GM12878 (cell line): ENCODE measurements at regions not wholly inside any gene's neighbourhood (a gene's known extent, or its start where the extent isn't known, plus 50 kb on each side); places are given as distances from the start of the nearest gene placed in this dataset.

Experiments
- ATAC-seq: fragments of 200-7000 bp; cut with Tn5 transposase; 3 replicates; pipeline ENCODE4 v1.9.1; 2020; ENCODE audit warnings: mild to moderate bottlenecking, moderate library complexity
- BruUV-seq: library from RNA; stranded (reverse); fragments of 400-500 nt; replicated peaks from 2 replicates; lab custom pipeline; 2021; lab: Mats Ljungman, UMichigan
- CTCF ChIA-PET: fragments of 300-600 bp; sonication (Branson Sonifier 250); formaldehyde crosslinking; extraction: SDS; loops from one replicate; lab custom pipeline; 2021; ENCODE audit warnings: inconsistent platforms; lab: Yijun Ruan, JAX
- POLR2A ChIA-PET: fragments of 350-600 bp; formaldehyde crosslinking; extraction: SDS; loops from one replicate; lab custom pipeline; 2021; ENCODE audit warnings: inconsistent platforms; lab: Charles Lee
- RAD21 ChIA-PET: fragments of 300-600 bp; sonication (Branson Sonifier 250); formaldehyde crosslinking; loops from one replicate; lab custom pipeline; 2023; ENCODE audit warnings: antibody characterized with exemption; ENCODE audit not compliant: unreplicated experiment; lab: Charles Lee
- SMC1A ChIA-PET: fragments of 300-600 bp; sonication (Branson Sonifier 250); formaldehyde crosslinking; loops from one replicate; lab custom pipeline; 2023; ENCODE audit not compliant: unreplicated experiment, uncharacterized antibody; lab: Charles Lee
- DNase-seq: peaks from one replicate; pipeline ENCODE4 v3.0.0-alpha.2; 2011; ENCODE audit warnings: low read depth, low spot score
- FAIRE-seq: peaks from 3 replicates; lab custom pipeline; 2011; peaks lifted over from hg19 to GRCh38; lab: Jason Lieb, UNC
- H2AFZ ChIP-seq: 2 replicates; pipeline ENCODE4 v1.6.0; 2011; ENCODE audit warnings: low read depth, low read length, control low read depth; ENCODE audit not compliant: control insufficient read depth
- H3K27ac ChIP-seq: 2 replicates; pipeline ENCODE4 v1.5.1; 2011; ENCODE audit warnings: control low read depth; ENCODE audit not compliant: control insufficient read depth, insufficient read depth
- H3K27me3 ChIP-seq, 2 experiments: replicated peaks in 1 of 2; 2 replicates each; pipeline versions ENCODE4 v1.6.0 to v1.6.1; 2011; ENCODE audit warnings: low read length in 1 of 2; ENCODE audit not compliant: control insufficient read depth in 2 of 2, insufficient read depth in 2 of 2
- H3K36me3 ChIP-seq, 2 experiments: 2 replicates each; pipeline ENCODE4 v1.5.1; 2011; ENCODE audit warnings: low read length in 1 of 2; ENCODE audit not compliant: control insufficient read depth in 2 of 2, insufficient read depth in 2 of 2
- H3K4me1 ChIP-seq: 2 replicates; pipeline ENCODE4 v1.6.1; 2011; ENCODE audit warnings: mild to moderate bottlenecking, low read length, moderate library complexity, mixed read lengths; ENCODE audit not compliant: control insufficient read depth, insufficient read depth
- H3K4me2 ChIP-seq: 2 replicates; pipeline ENCODE4 v1.6.0; 2011; ENCODE audit warnings: control low read depth; ENCODE audit not compliant: control insufficient read depth, insufficient read depth
- H3K4me3 ChIP-seq: fragments of 200-600 bp; sonication (generic); 2 replicates; pipeline ENCODE4 v1.5.1; 2016
- H3K79me2 ChIP-seq: 2 replicates; pipeline ENCODE4 v1.6.0; 2011; ENCODE audit warnings: low read length; ENCODE audit not compliant: control insufficient read depth, insufficient read depth
- H3K9ac ChIP-seq: 2 replicates; pipeline ENCODE4 v1.8.0; 2011; ENCODE audit warnings: low read length, control low read depth, mixed read lengths; ENCODE audit not compliant: control insufficient read depth, insufficient read depth
- H3K9me3 ChIP-seq: replicated peaks from 3 replicates; pipeline ENCODE4 v1.5.1; 2011; ENCODE audit warnings: mild to moderate bottlenecking, low read length; ENCODE audit not compliant: control insufficient read depth, insufficient read depth
- H4K20me1 ChIP-seq: 2 replicates; pipeline ENCODE4 v1.6.0; 2011; ENCODE audit not compliant: control insufficient read depth, insufficient read depth
- BHLHE40 ChIP-seq, 2 experiments: fragments of 450-650 bp in 1 of 2; IDR thresholded peaks; 2 replicates each; pipeline ENCODE4 v1.6.1; 2011 to 2017; ENCODE audit warnings: low read depth in 2 of 2, borderline replicate concordance in 1 of 2, improper control_type of control experiment in 1 of 2, low read length in 1 of 2, mild to moderate bottlenecking in 1 of 2
- CBX3 ChIP-seq: fragments of 200-600 bp; sonication (generic); IDR thresholded peaks from 2 replicates; pipeline ENCODE4 v1.6.1; 2016; ENCODE audit warnings: low read depth, borderline replicate concordance
- CHD2 ChIP-seq: IDR thresholded peaks from 2 replicates; pipeline ENCODE4 v1.6.1; 2011; ENCODE audit warnings: low read depth, low read length, improper control_type of control experiment, borderline replicate concordance
- HDAC2 ChIP-seq: fragments of 200-600 bp; sonication (generic); IDR thresholded peaks from 2 replicates; pipeline ENCODE4 v1.6.1; 2017
- HDAC6 ChIP-seq: fragments of 200-600 bp; sonication (generic); IDR thresholded peaks from one replicate; pipeline ENCODE4 v1.8.0; 2017; ENCODE audit warnings: antibody characterized with exemption; ENCODE audit not compliant: unreplicated experiment
- MEF2B ChIP-seq: fragments of 450-650 bp; IDR thresholded peaks from 2 replicates; pipeline ENCODE4 v1.6.1; 2018; ENCODE audit warnings: mild to moderate bottlenecking, moderate library complexity; ENCODE audit not compliant: partially characterized antibody, poor library complexity, severe bottlenecking
- NFIC ChIP-seq: IDR thresholded peaks from 2 replicates; pipeline ENCODE4 v1.6.1; 2012; ENCODE audit warnings: low read depth, mild to moderate bottlenecking, inconsistent platforms, low read length, moderate library complexity
- NFXL1 ChIP-seq: fragments of 450-650 bp; IDR thresholded peaks from 2 replicates; pipeline ENCODE4 v1.6.1; 2017; ENCODE audit warnings: antibody characterized with exemption, mild to moderate bottlenecking, borderline replicate concordance
- NRF1 ChIP-seq: conservative IDR thresholded peaks from 2 replicates; pipeline ENCODE4 v1.6.1; 2011; ENCODE audit warnings: mild to moderate bottlenecking, low read depth, low read length, improper control_type of control experiment
- PAX5 ChIP-seq: IDR thresholded peaks from 2 replicates; pipeline ENCODE4 v1.6.1; 2011; ENCODE audit warnings: low read depth, low read length, borderline replicate concordance
- POLR2AphosphoS5 ChIP-seq: IDR thresholded peaks from 2 replicates; pipeline ENCODE4 v1.6.1; 2011; ENCODE audit warnings: mild to moderate bottlenecking, low read length, inconsistent platforms
- POU2F2 ChIP-seq: IDR thresholded peaks from 3 replicates; pipeline ENCODE4 v1.6.1; 2011; ENCODE audit warnings: low read depth, mild to moderate bottlenecking, low read length, borderline replicate concordance
- RAD51 ChIP-seq: fragments of 450-650 bp; IDR thresholded peaks from 2 replicates; pipeline ENCODE4 v1.6.1; 2016; ENCODE audit warnings: moderate library complexity, mild to moderate bottlenecking, inconsistent platforms
- SRF ChIP-seq, 2 experiments: IDR thresholded peaks; 2 replicates each; pipeline ENCODE4 v1.6.1; 2011; ENCODE audit warnings: low read depth in 2 of 2, low read length in 2 of 2, mild to moderate bottlenecking in 1 of 2, moderate library complexity in 1 of 2
- ZNF217 ChIP-seq: fragments of 450-650 bp; IDR thresholded peaks from 2 replicates; pipeline ENCODE4 v1.6.1; 2017; ENCODE audit warnings: antibody characterized with exemption, mild to moderate bottlenecking
- WGBS: methylation state at CpG from one replicate; pipeline ENCODE4 v1.1.6; 2016; ENCODE audit warnings: low lambda C conversion rate; ENCODE audit not compliant: insufficient replicate concordance, insufficient coverage; ENCODE audit errors: missing lambda C conversion rate; 5-methylcytosine and 5-hydroxymethylcytosine counted together
- in situ Hi-C: fragments of 300-500 bp; cut with MboI; formaldehyde crosslinking; loops from 9 replicates; pipeline ENCODE4 v1.14.3; 2018; ENCODE audit warnings: mixed read lengths
- intact Hi-C: fragments of 100-400 bp; cut with micrococcal nuclease; formaldehyde crosslinking; loops from one replicate; pipeline ENCODE4 v1.14.2; 2022; ENCODE audit not compliant: unreplicated experiment
- TF ChIP-seq, protein P1 (sequence below): fragments of 450-650 bp; IDR thresholded peaks from 2 replicates; pipeline ENCODE4 v1.6.1; 2017; ENCODE audit warnings: mild to moderate bottlenecking, low read depth, inconsistent platforms; ENCODE audit not compliant: poor library complexity, severe bottlenecking
- TF ChIP-seq, protein P2 (sequence below): fragments of 450-650 bp; IDR thresholded peaks from 2 replicates; pipeline ENCODE4 v1.6.1; 2016; ENCODE audit warnings: mild to moderate bottlenecking
- TF ChIP-seq, protein P3 (sequence below): fragments of 450-650 bp; IDR thresholded peaks from 2 replicates; pipeline ENCODE4 v1.6.1; 2017; ENCODE audit warnings: mild to moderate bottlenecking, moderate library complexity

DNA sequence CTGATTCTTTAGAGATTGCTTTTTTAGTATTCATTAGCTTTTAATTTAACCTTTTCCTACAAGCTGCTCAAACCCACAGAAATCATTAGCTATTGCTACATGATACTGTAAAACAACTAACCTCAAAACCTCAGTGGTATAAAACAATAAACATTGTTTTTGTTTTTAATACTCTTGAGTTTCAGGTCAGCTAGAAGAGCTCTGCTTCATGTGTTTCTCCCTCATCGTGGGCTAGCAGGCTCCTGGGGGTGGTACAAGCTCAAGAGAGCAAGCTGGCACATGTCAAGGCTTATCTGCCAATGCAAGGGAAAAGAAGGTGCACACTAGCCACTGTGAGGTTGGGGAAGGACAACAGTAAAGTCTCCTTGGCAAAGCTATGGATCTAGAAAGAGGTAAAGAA lies 232.9 kb upstream of the PHF14 start (continued):
- TF ChIP-seq NFIC, result no peak
- no peak for TF ChIP-seq SRF (IDR thresholded peaks at IDR 0.05; ENCODE audit: low read depth in 2 of 2, low read length in 2 of 2)

DNA sequence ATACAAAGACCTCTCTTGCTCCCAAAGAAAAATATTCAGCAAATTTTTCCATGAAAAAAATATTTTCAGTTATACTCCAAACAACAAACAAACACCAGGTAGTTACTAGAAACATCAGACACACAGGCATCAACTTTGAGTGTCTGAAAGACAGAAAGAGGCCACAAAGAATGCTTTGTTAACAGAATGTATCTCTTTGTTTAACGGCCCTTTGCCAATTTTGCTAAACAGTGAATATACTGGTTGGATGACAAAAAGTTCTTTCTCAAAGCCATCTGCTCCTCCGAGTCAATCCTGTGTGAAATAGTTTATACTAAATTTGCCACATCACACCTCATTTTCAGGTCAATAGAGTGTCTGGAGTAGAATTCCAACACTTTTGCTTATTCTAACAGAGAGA lies 216.7 kb upstream of the PHF14 start:
- H3K36me3 ChIP-seq, result no peaks in the 10 kb centered on the region
- WGBS, result 35% methylated on average over 2 of the region's 2 CpGs
- CTCF ChIA-PET, result no interaction called here
- TF ChIP-seq, protein P1, sequence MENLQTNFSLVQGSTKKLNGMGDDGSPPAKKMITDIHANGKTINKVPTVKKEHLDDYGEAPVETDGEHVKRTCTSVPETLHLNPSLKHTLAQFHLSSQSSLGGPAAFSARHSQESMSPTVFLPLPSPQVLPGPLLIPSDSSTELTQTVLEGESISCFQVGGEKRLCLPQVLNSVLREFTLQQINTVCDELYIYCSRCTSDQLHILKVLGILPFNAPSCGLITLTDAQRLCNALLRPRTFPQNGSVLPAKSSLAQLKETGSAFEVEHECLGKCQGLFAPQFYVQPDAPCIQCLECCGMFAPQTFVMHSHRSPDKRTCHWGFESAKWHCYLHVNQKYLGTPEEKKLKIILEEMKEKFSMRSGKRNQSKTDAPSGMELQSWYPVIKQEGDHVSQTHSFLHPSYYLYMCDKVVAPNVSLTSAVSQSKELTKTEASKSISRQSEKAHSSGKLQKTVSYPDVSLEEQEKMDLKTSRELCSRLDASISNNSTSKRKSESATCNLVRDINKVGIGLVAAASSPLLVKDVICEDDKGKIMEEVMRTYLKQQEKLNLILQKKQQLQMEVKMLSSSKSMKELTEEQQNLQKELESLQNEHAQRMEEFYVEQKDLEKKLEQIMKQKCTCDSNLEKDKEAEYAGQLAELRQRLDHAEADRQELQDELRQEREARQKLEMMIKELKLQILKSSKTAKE, result no peak
- TF ChIP-seq POLR2AphosphoS5 (no peak), CHD2 (no peak), POU2F2 (no peak), MEF2B (no peak), NFXL1 (no peak), BHLHE40 (IDR thresholded peaks at IDR 0.05; ENCODE audit: borderline replicate concordance in 1 of 2, low read depth in 2 of 2, low read length in 1 of 2) (no peak), NRF1 (no peak), CBX3 (no peak), HDAC6 (no peak), RAD51 (no peak), ZNF217 (no peak), HDAC2 (no peak), PAX5 (no peak)
- TF ChIP-seq, protein P2, sequence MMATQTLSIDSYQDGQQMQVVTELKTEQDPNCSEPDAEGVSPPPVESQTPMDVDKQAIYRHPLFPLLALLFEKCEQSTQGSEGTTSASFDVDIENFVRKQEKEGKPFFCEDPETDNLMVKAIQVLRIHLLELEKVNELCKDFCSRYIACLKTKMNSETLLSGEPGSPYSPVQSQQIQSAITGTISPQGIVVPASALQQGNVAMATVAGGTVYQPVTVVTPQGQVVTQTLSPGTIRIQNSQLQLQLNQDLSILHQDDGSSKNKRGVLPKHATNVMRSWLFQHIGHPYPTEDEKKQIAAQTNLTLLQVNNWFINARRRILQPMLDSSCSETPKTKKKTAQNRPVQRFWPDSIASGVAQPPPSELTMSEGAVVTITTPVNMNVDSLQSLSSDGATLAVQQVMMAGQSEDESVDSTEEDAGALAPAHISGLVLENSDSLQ, result no peak
- TF ChIP-seq, protein P3, sequence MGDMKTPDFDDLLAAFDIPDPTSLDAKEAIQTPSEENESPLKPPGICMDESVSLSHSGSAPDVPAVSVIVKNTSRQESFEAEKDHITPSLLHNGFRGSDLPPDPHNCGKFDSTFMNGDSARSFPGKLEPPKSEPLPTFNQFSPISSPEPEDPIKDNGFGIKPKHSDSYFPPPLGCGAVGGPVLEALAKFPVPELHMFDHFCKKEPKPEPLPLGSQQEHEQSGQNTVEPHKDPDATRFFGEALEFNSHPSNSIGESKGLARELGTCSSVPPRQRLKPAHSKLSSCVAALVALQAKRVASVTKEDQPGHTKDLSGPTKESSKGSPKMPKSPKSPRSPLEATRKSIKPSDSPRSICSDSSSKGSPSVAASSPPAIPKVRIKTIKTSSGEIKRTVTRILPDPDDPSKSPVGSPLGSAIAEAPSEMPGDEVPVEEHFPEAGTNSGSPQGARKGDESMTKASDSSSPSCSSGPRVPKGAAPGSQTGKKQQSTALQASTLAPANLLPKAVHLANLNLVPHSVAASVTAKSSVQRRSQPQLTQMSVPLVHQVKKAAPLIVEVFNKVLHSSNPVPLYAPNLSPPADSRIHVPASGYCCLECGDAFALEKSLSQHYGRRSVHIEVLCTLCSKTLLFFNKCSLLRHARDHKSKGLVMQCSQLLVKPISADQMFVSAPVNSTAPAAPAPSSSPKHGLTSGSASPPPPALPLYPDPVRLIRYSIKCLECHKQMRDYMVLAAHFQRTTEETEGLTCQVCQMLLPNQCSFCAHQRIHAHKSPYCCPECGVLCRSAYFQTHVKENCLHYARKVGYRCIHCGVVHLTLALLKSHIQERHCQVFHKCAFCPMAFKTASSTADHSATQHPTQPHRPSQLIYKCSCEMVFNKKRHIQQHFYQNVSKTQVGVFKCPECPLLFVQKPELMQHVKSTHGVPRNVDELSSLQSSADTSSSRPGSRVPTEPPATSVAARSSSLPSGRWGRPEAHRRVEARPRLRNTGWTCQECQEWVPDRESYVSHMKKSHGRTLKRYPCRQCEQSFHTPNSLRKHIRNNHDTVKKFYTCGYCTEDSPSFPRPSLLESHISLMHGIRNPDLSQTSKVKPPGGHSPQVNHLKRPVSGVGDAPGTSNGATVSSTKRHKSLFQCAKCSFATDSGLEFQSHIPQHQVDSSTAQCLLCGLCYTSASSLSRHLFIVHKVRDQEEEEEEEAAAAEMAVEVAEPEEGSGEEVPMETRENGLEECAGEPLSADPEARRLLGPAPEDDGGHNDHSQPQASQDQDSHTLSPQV, result no peak

More for the DNA sequence above, 216.7 kb upstream of the PHF14 start:
- POLR2A ChIA-PET, result no interaction called here
- RAD21 ChIA-PET, result no interaction called here
- SMC1A ChIA-PET, result no interaction called here
- no peak for ATAC-seq
- no peak overlapping the region for H3K27ac ChIP-seq
- no peaks in the 10 kb centered on the region for H4K20me1 ChIP-seq
- no peaks in the 10 kb centered on the region; the same call in 2 of the 3 replicates for H3K9me3 ChIP-seq
- no peak for FAIRE-seq
- BruUV-seq, result no TSS peak
- H3K79me2 ChIP-seq, result no peaks in the 10 kb centered on the region
- H2AFZ ChIP-seq, result no peak overlapping the region
- H3K4me2 ChIP-seq, result no peak overlapping the region
- H3K4me3 ChIP-seq, result no peak overlapping the region
- DNase-seq, result no peak
- H3K27me3 ChIP-seq, result no peaks in the 10 kb centered on the region
- no peaks in the 10 kb centered on the region for H3K4me1 ChIP-seq
- intact Hi-C loops (no loop called here), in situ Hi-C loops (no loop called here)
- H3K9ac ChIP-seq, result no peak overlapping the region
